Activated T-helper 2 cell treated with anti-CD3 and anti-CD28 coated beads, Interferon-gamma antibody, Interleukin-2, Interleukin-4, amounts not matched to agents 10 μg/mL and 5 μg/mL and 100 μg/mL, durations not matched to agents 14 hours and 24 hours and 36 hours (primary cell): ENCODE measurements at regions not wholly inside any gene's neighbourhood (a gene's known extent, or its start where the extent isn't known, plus 50 kb on each side); places are given as distances from the start of the nearest gene placed in this dataset.
"Not testable (repeated sequence)": the region's sequence is repeated elsewhere in the genome, so short reads cannot be mapped to it uniquely, and the experiment has no call there.

Experiments used
- DNase-seq: peaks from one replicate; pipeline ENCODE4 v3.0.0; 2021; ENCODE audit warnings: low spot score
- H3K27ac Mint-ChIP-seq: one replicate; pipeline ENCODE4 v1.8.0; 2021; ENCODE audit warnings: mixed read lengths
- H3K27me3 Mint-ChIP-seq: one replicate; pipeline ENCODE4 v1.8.0; 2021; ENCODE audit warnings: low read depth, mixed read lengths
- H3K36me3 Mint-ChIP-seq: one replicate; pipeline ENCODE4 v1.8.0; 2021; ENCODE audit warnings: low read depth, mixed read lengths
- H3K4me1 Mint-ChIP-seq: one replicate; pipeline ENCODE4 v1.8.0; 2021; ENCODE audit warnings: low read depth, mixed read lengths
- H3K4me3 Mint-ChIP-seq: one replicate; pipeline ENCODE4 v1.8.0; 2021; ENCODE audit warnings: low read depth, mild to moderate bottlenecking, moderate library complexity, mixed read lengths
- H3K9me3 Mint-ChIP-seq: one replicate; pipeline ENCODE4 v1.8.0; 2021; ENCODE audit warnings: mixed read lengths
- intact Hi-C: fragments of 100-400 bp; cut with micrococcal nuclease; formaldehyde crosslinking; loops from one replicate; pipeline ENCODE4 v1.15.1; 2023

DNA sequence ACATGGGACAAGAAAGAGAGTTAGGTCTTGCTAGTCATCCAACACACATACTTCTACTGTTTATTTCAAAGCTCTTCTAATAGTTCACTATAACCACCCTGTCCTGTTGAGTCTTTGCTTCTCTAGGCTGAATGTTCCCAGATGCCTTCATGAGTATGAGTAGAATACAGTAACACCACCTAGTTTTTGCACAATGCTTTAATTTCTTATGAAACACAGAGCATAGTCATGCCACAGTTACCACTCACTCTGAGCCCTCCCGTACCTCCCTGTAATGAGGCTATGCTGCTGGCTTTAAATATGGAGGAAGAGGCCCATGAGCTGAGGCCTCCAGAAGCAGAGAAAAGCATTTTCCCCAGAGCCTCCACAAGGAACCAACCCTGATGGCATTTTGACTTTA is 75.0 kb upstream of the SLC1A3 start:
- intact Hi-C loops, result no loop called here
- no peak overlapping the region for H3K4me3 Mint-ChIP-seq
- no peak for DNase-seq
- H3K27me3 Mint-ChIP-seq, result no peaks in the 10 kb centered on the region
- no peak overlapping the region for H3K27ac Mint-ChIP-seq
- H3K4me1 Mint-ChIP-seq, result no peaks in the 10 kb centered on the region
- H3K36me3 Mint-ChIP-seq, result no peaks in the 10 kb centered on the region
- H3K9me3 Mint-ChIP-seq, result no peaks in the 10 kb centered on the region

DNA sequence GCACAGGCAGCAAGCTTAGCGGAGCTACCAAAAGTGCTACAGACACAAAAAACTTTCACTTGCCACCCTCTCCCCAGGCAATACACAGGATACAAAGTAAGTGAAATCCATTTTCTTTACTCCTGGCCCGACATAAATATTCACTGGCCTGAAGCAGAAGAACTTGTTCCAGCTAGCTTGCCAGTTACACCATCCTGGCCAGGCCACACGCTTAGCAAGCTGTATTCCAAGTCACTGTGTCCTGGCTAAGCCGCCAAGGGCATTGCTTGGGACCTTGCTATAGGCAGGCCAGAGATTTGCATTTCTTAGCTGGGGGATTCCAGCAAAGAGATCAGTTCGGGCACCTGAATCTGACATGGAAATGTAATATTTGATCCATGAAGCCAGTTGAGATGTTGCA is 71.0 kb upstream of the SLC1A3 start:
- Mint-ChIP-seq H3K27me3 (no peaks in the 10 kb centered on the region), H3K4me1 (no peaks in the 10 kb centered on the region), H3K36me3 (no peaks in the 10 kb centered on the region), H3K27ac (no peak overlapping the region), H3K9me3 (no peaks in the 10 kb centered on the region), H3K4me3 (no peak overlapping the region)
- intact Hi-C loops, result no loop called here
- no peak for DNase-seq

DNA sequence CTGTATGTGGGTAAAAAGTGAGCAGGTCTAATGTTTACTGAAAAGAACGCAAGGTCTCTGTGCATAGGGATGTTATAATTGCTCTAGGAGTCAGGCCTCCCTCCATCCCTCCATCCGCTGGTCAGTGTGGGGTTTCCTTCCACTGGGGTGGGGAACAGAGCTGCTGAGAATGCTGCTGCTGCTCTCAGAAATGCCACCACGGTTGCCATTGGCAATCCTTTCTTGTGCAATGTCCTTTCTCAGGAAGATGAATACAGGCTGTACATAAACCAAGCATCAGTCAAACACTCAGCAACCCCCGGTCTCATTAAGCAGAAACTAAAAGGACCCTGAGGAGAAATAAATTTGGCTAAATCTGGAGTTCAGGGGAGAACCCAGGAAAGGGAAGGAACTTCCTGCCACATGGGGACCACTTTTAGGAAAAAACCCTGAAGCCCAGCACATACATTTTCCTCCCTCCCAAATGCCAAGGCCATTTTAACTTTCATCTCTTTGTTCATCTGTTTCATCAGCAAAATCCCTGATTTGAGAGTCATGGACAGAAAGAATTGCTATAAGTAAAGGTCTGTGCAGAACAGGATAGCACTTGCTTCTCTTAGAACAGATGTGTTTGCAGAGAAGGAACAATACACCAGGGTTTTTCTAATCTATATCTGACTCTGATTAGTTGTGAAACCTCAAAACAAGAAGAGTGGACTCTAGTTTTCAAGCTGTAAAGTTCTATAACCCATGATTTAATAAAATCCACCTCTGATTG is 70.4 kb upstream of the SLC1A3 start:
- Mint-ChIP-seq H3K36me3 (no peaks in the 10 kb centered on the region), H3K9me3 (no peaks in the 10 kb centered on the region), H3K4me1 (no peaks in the 10 kb centered on the region), H3K27me3 (no peaks in the 10 kb centered on the region), H3K27ac (no peak overlapping the region), H3K4me3 (no peak overlapping the region)
- intact Hi-C loops, result no loop called here
- no peak for DNase-seq

DNA sequence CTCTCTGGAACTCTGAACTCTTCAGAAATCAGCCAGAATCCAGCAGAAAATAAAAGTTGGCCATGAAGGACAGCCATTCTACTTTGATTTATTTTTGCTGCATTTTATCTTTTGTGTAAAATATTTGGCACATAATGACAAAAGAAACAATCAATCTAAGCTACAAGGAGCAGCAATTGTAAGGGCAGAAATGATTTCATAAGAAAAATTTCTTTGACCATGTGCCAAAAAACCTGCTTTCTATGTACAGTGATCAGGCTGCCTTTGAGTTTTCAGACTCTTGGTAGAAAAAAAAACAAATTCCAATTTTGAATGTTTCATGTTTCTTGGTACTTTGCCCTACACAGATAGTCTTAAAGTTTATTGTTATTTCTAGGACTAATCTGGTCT is 69.8 kb upstream of the SLC1A3 start:
- Mint-ChIP-seq H3K36me3 (no peaks in the 10 kb centered on the region), H3K4me1 (no peaks in the 10 kb centered on the region), H3K27ac (no peak overlapping the region), H3K27me3 (no peaks in the 10 kb centered on the region), H3K4me3 (no peak overlapping the region), H3K9me3 (no peaks in the 10 kb centered on the region)
- no peak for DNase-seq
- intact Hi-C loops, result no loop called here

DNA sequence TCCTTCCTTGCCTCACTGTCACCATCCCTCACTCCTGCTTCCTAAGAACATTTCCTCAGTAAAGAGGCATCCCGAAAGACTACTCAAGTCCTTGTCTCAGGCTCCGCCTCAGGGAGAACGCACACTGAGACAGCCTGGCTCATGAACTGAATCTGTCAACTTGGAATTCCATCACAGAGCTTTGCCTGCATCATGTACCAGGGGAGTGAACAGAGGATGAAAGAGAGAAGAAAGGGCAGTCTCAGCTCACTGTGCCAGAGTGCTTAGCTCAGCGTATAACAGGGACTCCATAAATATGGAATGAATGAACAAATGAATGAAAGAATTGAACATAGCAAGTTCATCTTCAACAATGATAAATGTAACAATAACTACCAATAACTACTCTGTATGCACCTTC is 68.7 kb upstream of the SLC1A3 start:
- H3K36me3 Mint-ChIP-seq, result no peaks in the 10 kb centered on the region
- no peak overlapping the region for H3K4me3 Mint-ChIP-seq
- no peaks in the 10 kb centered on the region for H3K27me3 Mint-ChIP-seq
- no peak for DNase-seq
- no peaks in the 10 kb centered on the region for H3K4me1 Mint-ChIP-seq
- no peak overlapping the region for H3K27ac Mint-ChIP-seq
- intact Hi-C loops, result no loop called here
- H3K9me3 Mint-ChIP-seq, result no peaks in the 10 kb centered on the region

DNA sequence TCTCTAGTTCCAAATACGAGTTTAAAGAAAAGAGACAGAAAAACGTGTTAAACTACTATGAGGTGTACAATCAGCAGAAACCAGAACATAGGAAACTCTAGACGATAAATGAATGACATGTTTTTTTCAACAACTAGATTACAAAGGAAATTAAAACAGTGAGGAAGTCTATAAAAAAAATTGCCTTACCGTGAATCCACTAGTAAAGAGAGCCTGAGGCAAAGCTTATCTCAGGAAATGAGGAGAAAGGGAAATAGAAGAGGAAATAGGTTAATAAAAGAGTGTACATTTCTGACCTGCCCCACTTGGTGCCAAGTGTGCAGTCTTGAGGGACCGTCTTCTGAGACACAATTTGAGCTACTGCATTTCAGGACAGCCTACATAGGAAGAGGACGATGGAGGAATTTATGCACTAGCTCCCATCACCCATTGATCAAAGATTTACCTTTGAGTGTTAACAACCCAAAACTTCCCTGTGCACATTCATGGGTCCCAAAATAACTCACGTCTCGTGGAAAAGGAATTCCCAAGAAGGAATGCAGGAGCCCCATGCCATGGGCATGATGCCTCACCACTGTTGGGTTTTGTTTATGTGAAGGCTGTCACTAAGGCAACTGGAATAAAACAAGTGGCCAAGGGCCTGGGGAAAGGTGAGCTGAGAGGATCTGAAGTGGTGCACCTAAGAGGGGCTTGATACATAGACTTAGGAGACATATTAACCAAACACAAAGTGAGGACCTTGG is 53.6 kb upstream of the SLC1A3 start:
- H3K4me1 Mint-ChIP-seq, result no peaks in the 10 kb centered on the region
- no peak overlapping the region for H3K27ac Mint-ChIP-seq
- H3K4me3 Mint-ChIP-seq, result no peak overlapping the region
- H3K36me3 Mint-ChIP-seq, result no peaks in the 10 kb centered on the region
- no peaks in the 10 kb centered on the region for H3K27me3 Mint-ChIP-seq
- no peaks in the 10 kb centered on the region for H3K9me3 Mint-ChIP-seq
- intact Hi-C loops, result no loop called here
- DNase-seq, result no peak

DNA sequence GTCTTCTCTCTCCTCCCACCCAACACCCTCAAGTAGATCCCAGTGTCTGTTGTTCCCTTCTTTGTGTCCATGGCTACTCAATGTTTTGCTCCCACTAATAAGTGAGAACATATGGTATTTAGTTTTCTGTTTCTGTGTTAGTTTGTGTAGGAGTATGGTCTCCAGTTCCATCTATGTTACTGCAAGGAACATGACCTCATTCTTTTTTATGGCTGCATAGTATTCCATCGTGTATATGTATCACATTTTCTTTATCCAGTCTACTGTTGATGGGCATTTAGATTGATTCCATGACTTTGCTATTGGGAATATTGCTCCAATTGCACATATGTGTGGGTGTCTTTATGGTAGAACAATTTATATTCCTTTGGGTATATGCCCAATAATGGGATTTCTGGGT is 51.4 kb upstream of the SLC1A3 start:
- H3K27ac Mint-ChIP-seq, intact Hi-C loops, DNase-seq, H3K27me3 Mint-ChIP-seq, H3K9me3 Mint-ChIP-seq, H3K4me1 Mint-ChIP-seq, H3K4me3 Mint-ChIP-seq, H3K36me3 Mint-ChIP-seq: not testable (repeated sequence)
